Fibroblast of villous mesenchyme (primary cell): ENCODE measurements at regions not wholly inside any gene's neighbourhood (a gene's known extent, or its start where the extent isn't known, plus 50 kb on each side); places are given as distances from the start of the nearest gene placed in this dataset.
A peak's percentile ranks its signal among the peaks of the same experiment; 100 is the strongest.

ENCODE experiments used
- DNase-seq: peaks from one replicate; pipeline ENCODE4 v3.0.0-alpha.2; 2010; ENCODE audit warnings: low read depth
- H3K4me3 ChIP-seq: 2 replicates; pipeline ENCODE4 v1.5.1; 2011; ENCODE audit warnings: low read depth, mild to moderate bottlenecking, low read length
- TF ChIP-seq, protein P1 (sequence below): IDR thresholded peaks from 2 replicates; pipeline ENCODE4 v1.5.1; 2012; ENCODE audit warnings: low read depth, mild to moderate bottlenecking, low read length; ENCODE audit not compliant: insufficient read depth

DNA sequence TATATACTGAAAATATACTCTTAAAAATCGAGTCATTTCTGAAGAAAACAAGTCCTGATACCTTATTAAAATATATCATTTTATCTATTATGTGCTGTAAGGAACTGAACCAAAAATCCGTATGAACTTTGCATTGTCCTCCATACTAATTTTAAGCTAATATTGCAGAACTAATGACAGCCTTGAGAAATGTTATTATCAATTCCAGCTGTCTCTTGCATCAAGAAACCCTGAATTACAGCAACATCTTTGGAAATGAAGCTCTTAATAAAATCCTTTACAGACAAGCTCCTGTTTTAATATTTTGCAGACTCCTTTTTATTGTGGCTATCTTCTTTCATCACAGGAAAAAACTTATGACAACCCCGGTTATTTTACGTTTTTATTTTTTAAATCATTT lies 1335.3 kb downstream of the EFNB2 start:
- TF ChIP-seq, protein P1, sequence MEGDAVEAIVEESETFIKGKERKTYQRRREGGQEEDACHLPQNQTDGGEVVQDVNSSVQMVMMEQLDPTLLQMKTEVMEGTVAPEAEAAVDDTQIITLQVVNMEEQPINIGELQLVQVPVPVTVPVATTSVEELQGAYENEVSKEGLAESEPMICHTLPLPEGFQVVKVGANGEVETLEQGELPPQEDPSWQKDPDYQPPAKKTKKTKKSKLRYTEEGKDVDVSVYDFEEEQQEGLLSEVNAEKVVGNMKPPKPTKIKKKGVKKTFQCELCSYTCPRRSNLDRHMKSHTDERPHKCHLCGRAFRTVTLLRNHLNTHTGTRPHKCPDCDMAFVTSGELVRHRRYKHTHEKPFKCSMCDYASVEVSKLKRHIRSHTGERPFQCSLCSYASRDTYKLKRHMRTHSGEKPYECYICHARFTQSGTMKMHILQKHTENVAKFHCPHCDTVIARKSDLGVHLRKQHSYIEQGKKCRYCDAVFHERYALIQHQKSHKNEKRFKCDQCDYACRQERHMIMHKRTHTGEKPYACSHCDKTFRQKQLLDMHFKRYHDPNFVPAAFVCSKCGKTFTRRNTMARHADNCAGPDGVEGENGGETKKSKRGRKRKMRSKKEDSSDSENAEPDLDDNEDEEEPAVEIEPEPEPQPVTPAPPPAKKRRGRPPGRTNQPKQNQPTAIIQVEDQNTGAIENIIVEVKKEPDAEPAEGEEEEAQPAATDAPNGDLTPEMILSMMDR, result no peak
- no peak overlapping the region for H3K4me3 ChIP-seq
- DNase-seq, result no peak

- H3K4me3 ChIP-seq, result no peak overlapping the region
- DNase-seq, result peak; percentile 79
- TF ChIP-seq, protein P1, result no peak
Observed at GRCh38 chr13:105196052-105196451, 1339.4 kb downstream of the EFNB2 start.

DNA sequence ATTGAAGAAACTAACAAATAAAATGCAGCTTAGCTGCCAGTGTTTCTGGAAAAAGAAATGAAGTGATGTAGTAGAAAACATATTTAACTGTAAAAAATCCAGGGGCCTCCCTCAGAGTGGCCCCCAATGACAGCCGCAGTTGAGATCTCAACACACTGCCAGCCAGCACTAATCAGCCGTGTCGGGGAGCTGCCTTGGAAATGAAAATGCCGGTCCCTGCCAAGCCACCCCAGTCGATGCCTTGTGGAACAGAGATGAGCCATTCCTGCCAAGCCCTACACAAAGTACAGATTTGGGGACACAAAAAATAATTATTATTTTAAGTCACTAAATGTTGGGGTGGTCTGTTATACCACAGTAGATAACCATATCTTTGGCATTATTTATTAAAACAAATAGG lies 1342.4 kb downstream of the EFNB2 start:
- DNase-seq, result no peak
- TF ChIP-seq, protein P1, result no peak
- no peak overlapping the region for H3K4me3 ChIP-seq

- no peak for DNase-seq
- no peak overlapping the region for H3K4me3 ChIP-seq
- TF ChIP-seq, protein P1, result no peak
Observed at GRCh38 chr13:105184201-105184600, 1351.3 kb downstream of the EFNB2 start.

DNA sequence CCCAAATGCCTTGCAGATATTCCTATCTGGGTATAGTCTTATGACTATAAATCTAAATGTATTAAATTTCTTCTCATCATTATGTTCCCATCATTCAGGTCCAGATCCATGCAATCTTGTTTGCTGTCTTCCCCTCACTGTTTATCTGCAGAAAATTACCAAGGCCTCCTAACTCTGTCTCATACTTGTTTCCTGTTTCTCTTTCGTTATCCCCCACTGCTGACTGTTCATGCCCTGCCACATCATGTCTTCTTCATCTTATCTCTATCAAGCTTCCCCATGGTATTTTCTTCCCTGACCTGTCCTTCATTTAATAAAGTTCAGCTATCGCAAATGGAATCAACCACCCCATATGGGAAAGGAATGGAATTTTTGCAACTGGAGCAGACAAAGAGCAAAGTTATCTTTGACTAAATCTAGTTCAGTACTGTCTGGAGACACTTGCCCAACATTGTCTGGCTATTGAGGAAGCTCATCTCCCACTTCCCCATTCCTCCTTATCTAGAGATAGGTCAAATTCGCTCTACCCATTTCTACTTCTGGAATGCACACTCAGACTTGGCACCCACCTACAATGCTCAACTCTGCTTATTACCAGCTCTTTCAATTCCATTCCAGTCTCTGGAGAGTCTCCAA lies 1358.1 kb downstream of the EFNB2 start:
- H3K4me3 ChIP-seq, result no peak overlapping the region
- TF ChIP-seq, protein P1, result no peak
- DNase-seq, result peak; percentile 1

- H3K4me3 ChIP-seq, result no peak overlapping the region
- TF ChIP-seq, protein P1, result no peak
- no peak for DNase-seq
Observed at GRCh38 chr13:105170438-105170837, 1365.0 kb downstream of the EFNB2 start.

DNA sequence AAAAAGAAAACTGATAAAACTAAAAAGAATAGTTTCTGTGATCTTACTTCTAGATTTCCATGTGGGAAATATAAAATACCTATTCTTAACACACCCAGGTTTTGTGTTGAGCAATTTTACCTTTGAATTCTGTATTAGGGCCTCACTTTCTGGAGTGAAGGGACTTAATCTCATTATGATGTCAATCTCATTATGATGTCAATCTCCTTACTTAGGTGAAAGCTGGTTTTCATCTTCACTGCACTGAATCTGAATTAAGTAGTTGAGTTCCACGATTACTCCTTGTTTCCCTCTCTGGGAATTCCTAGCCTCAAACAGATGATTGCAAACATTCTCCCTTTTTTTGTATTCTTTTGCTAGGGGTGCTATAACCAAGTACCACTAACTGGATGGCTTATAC lies 1367.2 kb downstream of the EFNB2 start:
- H3K4me3 ChIP-seq, result no peak overlapping the region
- DNase-seq, result no peak
- TF ChIP-seq, protein P1, result no peak
